GM19438 (cell line): ENCODE measurements at regions not wholly inside any gene's neighbourhood (a gene's known extent, or its start where the extent isn't known, plus 50 kb on each side); places are given as distances from the start of the nearest gene placed in this dataset.
"Not testable (repeated sequence)": the region's sequence is repeated elsewhere in the genome, so short reads cannot be mapped to it uniquely, and the experiment has no call there.

Source experiments
- ATAC-seq: cut with Tn5 transposase; IDR thresholded peaks from one replicate; pipeline ENCODE4 v1.9.1; 2021; ENCODE audit warnings: low read depth; ENCODE audit not compliant: unreplicated experiment

- ATAC-seq = no peak
These were observed 51.6 kb upstream of the BLTP1 start for GRCh38 chr4:122100508-122100907.

- no peak for ATAC-seq
These were observed 52.2 kb upstream of the BLTP1 start for GRCh38 chr4:122099896-122100295.

GRCh38 chr4:122091836-122092405, 60.2 kb upstream of the BLTP1 start:
- no peak for ATAC-seq

- ATAC-seq = no peak
These were observed 60.7 kb upstream of the BLTP1 start for GRCh38 chr4:122091397-122091796.

GRCh38 chr4:122090989-122091388, 61.1 kb upstream of the BLTP1 start:
- ATAC-seq = no peak

- ATAC-seq = no peak
These were observed 65.6 kb upstream of the BLTP1 start for GRCh38 chr4:122086338-122087065.

GRCh38 chr4:122083989-122084388, 68.1 kb upstream of the BLTP1 start:
- no peak for ATAC-seq

GRCh38 chr4:122083351-122083750, 68.8 kb upstream of the BLTP1 start:
- ATAC-seq = no peak

GRCh38 chr4:122082661-122083060, 69.5 kb upstream of the BLTP1 start:
- ATAC-seq = no peak

GRCh38 chr4:122077653-122078052, 74.5 kb upstream of the BLTP1 start:
- ATAC-seq = not testable (repeated sequence)

- ATAC-seq = not testable (repeated sequence)
These were observed 75.3 kb upstream of the BLTP1 start for GRCh38 chr4:122076835-122077234.

GRCh38 chr4:122073615-122074014, 78.5 kb upstream of the BLTP1 start:
- no peak for ATAC-seq

GRCh38 chr4:122065915-122066314, 86.2 kb upstream of the BLTP1 start:
- no peak for ATAC-seq

- no peak for ATAC-seq
These were observed 87.0 kb upstream of the BLTP1 start for GRCh38 chr4:122065149-122065548.

GRCh38 chr4:122053186-122053585, 98.9 kb upstream of the BLTP1 start:
- no peak for ATAC-seq

- no peak for ATAC-seq
These were observed 99.5 kb upstream of the BLTP1 start for GRCh38 chr4:122052677-122053076.

- no peak for ATAC-seq
These were observed 99.0 kb upstream of the TRPC3 start for GRCh38 chr4:122050841-122051240.

GRCh38 chr4:122047456-122048425, 95.9 kb upstream of the TRPC3 start:
- no peak for ATAC-seq

GRCh38 chr4:122046255-122046654, 94.4 kb upstream of the TRPC3 start:
- no peak for ATAC-seq

- ATAC-seq = no peak
These were observed 93.7 kb upstream of the TRPC3 start for GRCh38 chr4:122045533-122045932.

- no peak for ATAC-seq
These were observed 92.6 kb upstream of the TRPC3 start for GRCh38 chr4:122044501-122044900.
